ENCODE measurements at regions not wholly inside any gene's neighbourhood (a gene's known extent, or its start where the extent isn't known, plus 50 kb on each side); places are given as distances from the start of the nearest gene placed in this dataset.
"Not testable (repeated sequence)": the region's sequence is repeated elsewhere in the genome, so short reads cannot be mapped to it uniquely, and the experiment has no call there.

GRCh38 chr1:148367596-148367995 lies 115.5 kb downstream of the PPIAL4G start:
- H3K4me1 ChIP-seq: peaks cover 0 to 23% of the 10 kb centered on the region in 2 donors
- H3K27me3 ChIP-seq: peaks cover 0 to 21% of the 10 kb centered on the region in 2 donors
- no peak overlapping the region for H3K4me3 ChIP-seq
- no peaks in the 10 kb centered on the region for H3K9me3 ChIP-seq
- ATAC-seq: no peak
- no peak for DNase-seq
- TF ChIP-seq CTCF (IDR thresholded peaks at IDR 0.05): no peak
- intact Hi-C loops (cut with DNase I): no loop called here
- no peaks in the 10 kb centered on the region for H3K36me3 ChIP-seq
- H3K27ac ChIP-seq: no peak overlapping the region

GRCh38 chr1:148366136-148366753 lies 116.9 kb downstream of the PPIAL4G start:
- DNase-seq; H3K36me3 ChIP-seq; H3K9me3 ChIP-seq; H3K4me3 ChIP-seq; intact Hi-C loops (cut with DNase I); ATAC-seq; H3K27ac ChIP-seq: not testable (repeated sequence)
- Histone ChIP-seq H3K27me3 (peaks cover 5 to 34% of the 10 kb centered on the region in 2 donors), H3K4me1 (peaks cover 0 to 21% of the 10 kb centered on the region in 2 donors)

- ATAC-seq: not testable (repeated sequence)
Measured at GRCh38 chr1:148365151-148365550, 118.0 kb downstream of the PPIAL4G start.

GRCh38 chr1:148363979-148364378 lies 119.1 kb downstream of the PPIAL4G start:
- H3K4me3 ChIP-seq; H3K27ac ChIP-seq; ATAC-seq; intact Hi-C loops (cut with DNase I); H3K9me3 ChIP-seq; H3K36me3 ChIP-seq; DNase-seq: not testable (repeated sequence)
- Histone ChIP-seq H3K27me3 (peaks cover 5 to 53% of the 10 kb centered on the region in 2 donors), H3K4me1 (peaks cover 0 to 14% of the 10 kb centered on the region in 2 donors)

More at GRCh38 chr1:148365151-148365550, 118.0 kb downstream of the PPIAL4G start:
- H3K4me1 ChIP-seq: peaks cover 0 to 14% of the 10 kb centered on the region in 2 donors
- intact Hi-C loops (cut with DNase I); DNase-seq; H3K4me3 ChIP-seq; H3K27ac ChIP-seq; H3K36me3 ChIP-seq; H3K9me3 ChIP-seq: not testable (repeated sequence)
- H3K27me3 ChIP-seq: peaks cover 5 to 42% of the 10 kb centered on the region in 2 donors

- H3K4me1 ChIP-seq: peaks cover 0 to 14% of the 10 kb centered on the region in 2 donors
- DNase-seq: no peak
- H3K27me3 ChIP-seq: peaks cover 5 to 56% of the 10 kb centered on the region in 2 donors
- TF ChIP-seq CTCF (IDR thresholded peaks at IDR 0.05): no peak
- ATAC-seq: no peak
- H3K27ac ChIP-seq: no peak overlapping the region
- H3K36me3 ChIP-seq: no peaks in the 10 kb centered on the region
- no peak overlapping the region for H3K4me3 ChIP-seq
- H3K9me3 ChIP-seq: no peaks in the 10 kb centered on the region
- intact Hi-C loops (cut with DNase I): no loop called here
Measured at GRCh38 chr1:148363439-148363810, 119.7 kb downstream of the PPIAL4G start.

GRCh38 chr1:148362626-148363438 lies 120.3 kb downstream of the PPIAL4G start:
- intact Hi-C loops (cut with DNase I): no loop called here
- DNase-seq: peak in 2 of 4 donors; percentile 55 to 79

More at GRCh38 chr1:148362626-148363438, 120.3 kb downstream of the PPIAL4G start:
- ATAC-seq: peak; percentile 87
- TF ChIP-seq CTCF (IDR thresholded peaks at IDR 0.05): no peak
- no peaks in the 10 kb centered on the region for H3K9me3 ChIP-seq
- H3K27ac ChIP-seq: no peak overlapping the region
- no peaks in the 10 kb centered on the region for H3K36me3 ChIP-seq
- H3K27me3 ChIP-seq: peaks cover 5 to 62% of the 10 kb centered on the region in 2 donors
- H3K4me1 ChIP-seq: peaks cover 0 to 14% of the 10 kb centered on the region in 2 donors
- no peak overlapping the region for H3K4me3 ChIP-seq

Data from left lung (tissue), 4 donors.